ENCODE measurements at regions not wholly inside any gene's neighbourhood (a gene's known extent, or its start where the extent isn't known, plus 50 kb on each side); places are given as distances from the start of the nearest gene placed in this dataset.

DNA sequence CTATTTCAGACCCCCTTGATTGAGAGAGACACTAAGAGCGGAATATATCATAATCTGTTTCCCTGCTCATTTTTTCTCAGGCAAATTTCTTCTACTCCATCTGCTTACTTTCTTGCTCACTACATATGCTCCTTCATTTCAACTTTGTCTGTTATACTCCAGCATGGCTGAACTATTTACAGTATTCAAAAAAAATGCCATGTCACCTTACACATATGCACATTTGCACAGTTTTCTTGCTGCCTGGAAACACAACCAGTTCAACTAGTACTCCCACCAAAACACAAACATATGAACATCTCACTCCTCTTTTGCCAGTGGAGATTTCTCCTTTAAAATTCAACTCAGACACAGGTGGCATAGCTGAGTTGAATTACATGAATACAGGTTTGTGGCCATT, 1142.1 kb upstream of the CADM2 start:
- TF ChIP-seq CTCF (IDR thresholded peaks at IDR 0.05; ENCODE audit: low read length), result no peak
- no peak for TF ChIP-seq EZH2 (IDR thresholded peaks at IDR 0.05; ENCODE audit: borderline replicate concordance, low read length)

Measured in OCI-LY1 (cell line).